ENCODE measurements at regions not wholly inside any gene's neighbourhood (a gene's known extent, or its start where the extent isn't known, plus 50 kb on each side); places are given as distances from the start of the nearest gene placed in this dataset.

GRCh38 chr3:194080913-194081800, 54.8 kb upstream of the HES1 start:
- TF ChIP-seq CTCF (IDR thresholded peaks at IDR 0.05) (no peak), POLR2A (IDR thresholded peaks at IDR 0.05) (no peak)

All from adrenal gland (tissue), 5 donors.